Activated T-helper 1 cell treated with anti-CD3 and anti-CD28 coated beads, Interleukin-12 subunit alpha, Interleukin-12 subunit beta, Interleukin-2, Interleukin-4 antibody, amounts not matched to agents 30 ng/mL and 10 ng/mL and 1 ng/mL, durations not matched to agents 14 hours and 24 hours and 36 hours (primary cell): ENCODE measurements at regions not wholly inside any gene's neighbourhood (a gene's known extent, or its start where the extent isn't known, plus 50 kb on each side); places are given as distances from the start of the nearest gene placed in this dataset.
"Not testable (repeated sequence)": the region's sequence is repeated elsewhere in the genome, so short reads cannot be mapped to it uniquely, and the experiment has no call there.

Experiments used
- DNase-seq: peaks from one replicate; pipeline ENCODE4 v3.0.0; 2021; ENCODE audit warnings: low spot score
- H3K27ac Mint-ChIP-seq: one replicate; pipeline ENCODE4 v1.8.0; 2021; ENCODE audit warnings: mild to moderate bottlenecking, mixed read lengths
- H3K27me3 Mint-ChIP-seq: one replicate; pipeline ENCODE4 v1.8.0; 2022; ENCODE audit warnings: mild to moderate bottlenecking, moderate library complexity, mixed read lengths; ENCODE audit not compliant: insufficient read depth
- H3K36me3 Mint-ChIP-seq: one replicate; pipeline ENCODE4 v1.8.0; 2021; ENCODE audit warnings: low read depth, mixed read lengths
- H3K4me1 Mint-ChIP-seq: one replicate; pipeline ENCODE4 v1.8.0; 2021; ENCODE audit warnings: low read depth, mixed read lengths
- H3K4me3 Mint-ChIP-seq: one replicate; pipeline ENCODE4 v1.8.0; 2021; ENCODE audit warnings: mild to moderate bottlenecking, moderate library complexity, mixed read lengths
- H3K9me3 Mint-ChIP-seq: one replicate; pipeline ENCODE4 v1.8.0; 2021; ENCODE audit warnings: mixed read lengths
- intact Hi-C: fragments of 100-400 bp; cut with micrococcal nuclease; formaldehyde crosslinking; loops from one replicate; pipeline ENCODE4 v1.15.1; 2024

DNA sequence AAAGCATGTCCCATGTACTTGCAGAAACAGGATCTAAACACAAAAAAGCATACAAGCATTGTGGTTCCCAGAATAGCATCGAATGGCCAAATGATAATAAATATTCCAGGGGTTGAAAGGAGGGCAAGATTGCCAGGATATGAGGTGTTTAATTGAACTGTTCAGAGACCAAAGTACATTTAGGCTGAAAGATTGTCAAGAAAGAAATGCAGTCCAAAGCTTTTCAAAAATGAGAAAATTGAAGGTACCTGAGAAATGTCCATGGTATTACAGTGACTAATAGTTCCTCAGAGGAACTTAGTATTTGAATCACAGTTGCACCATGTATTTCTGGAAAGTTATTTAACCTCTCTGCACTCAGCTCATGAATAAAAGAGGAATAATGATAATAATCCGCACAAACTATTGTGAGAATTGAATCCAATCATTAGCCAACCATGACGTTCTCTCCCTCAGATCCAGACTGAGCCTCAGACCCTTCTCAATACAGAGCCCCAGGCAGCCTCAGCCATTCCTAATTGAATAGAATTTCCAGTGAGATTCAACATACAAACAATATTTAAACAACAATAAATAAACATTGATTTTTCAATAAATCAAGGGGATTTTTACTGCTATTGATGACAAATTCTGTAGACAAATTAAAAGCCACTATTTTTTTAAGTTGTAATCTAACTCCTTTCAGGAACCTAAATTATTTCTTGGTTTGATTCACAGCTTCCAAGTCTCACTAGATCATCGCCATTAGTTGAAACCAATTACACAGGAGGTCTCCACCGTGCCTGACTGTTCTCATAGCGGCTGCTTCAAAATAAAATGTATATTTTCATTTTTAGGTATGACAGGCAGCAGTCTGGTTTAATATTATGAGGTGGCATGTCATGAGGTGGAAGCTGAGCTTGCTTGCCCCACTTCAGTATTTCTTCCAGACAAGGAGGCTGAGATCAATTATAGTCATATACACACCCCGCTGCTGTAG, 144.3 kb upstream of the TENT5A start:
- peaks cover 2% of the 10 kb centered on the region for H3K27me3 Mint-ChIP-seq
- H3K27ac Mint-ChIP-seq: no peak overlapping the region
- no peak for DNase-seq
- H3K36me3 Mint-ChIP-seq: no peaks in the 10 kb centered on the region
- H3K9me3 Mint-ChIP-seq: no peaks in the 10 kb centered on the region
- intact Hi-C loops: no loop called here
- no peaks in the 10 kb centered on the region for H3K4me1 Mint-ChIP-seq
- H3K4me3 Mint-ChIP-seq: no peak overlapping the region

DNA sequence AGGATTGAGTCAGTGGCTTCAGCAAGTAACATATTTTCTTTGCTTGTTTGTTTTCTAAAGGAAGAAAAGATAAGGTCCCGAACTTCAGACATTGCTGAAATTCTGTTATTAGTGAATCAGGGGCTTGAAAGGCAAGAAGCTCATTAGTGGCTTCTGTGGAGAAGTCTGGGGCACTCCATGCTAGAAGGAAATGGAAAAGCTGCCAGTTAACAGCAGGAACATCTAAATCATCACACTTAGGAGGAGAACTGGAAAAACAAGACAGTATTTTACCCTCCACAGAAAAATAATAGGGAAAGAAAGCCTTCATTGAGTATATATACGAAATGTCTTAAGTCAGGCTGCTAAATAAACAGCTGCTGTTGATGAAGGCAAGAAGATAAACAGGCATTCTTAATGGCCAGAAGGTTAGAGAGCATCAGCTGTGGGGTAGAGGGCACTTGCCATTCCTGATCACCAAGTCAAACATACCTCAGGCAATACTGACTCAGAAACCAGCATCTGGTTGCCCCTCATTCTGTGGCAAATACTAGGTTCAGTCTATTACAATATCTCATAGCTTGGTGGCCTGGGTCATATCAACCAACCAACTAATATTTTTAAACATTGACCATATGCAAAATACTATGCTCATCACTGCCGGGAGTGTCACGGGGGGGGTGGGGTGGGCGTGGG, 143.2 kb upstream of the TENT5A start:
- no peaks in the 10 kb centered on the region for H3K4me1 Mint-ChIP-seq
- H3K9me3 Mint-ChIP-seq: no peaks in the 10 kb centered on the region
- no peaks in the 10 kb centered on the region for H3K36me3 Mint-ChIP-seq
- DNase-seq: no peak
- H3K27me3 Mint-ChIP-seq: peaks cover 2% of the 10 kb centered on the region
- H3K4me3 Mint-ChIP-seq: no peak overlapping the region
- no peak overlapping the region for H3K27ac Mint-ChIP-seq
- intact Hi-C loops: no loop called here

DNA sequence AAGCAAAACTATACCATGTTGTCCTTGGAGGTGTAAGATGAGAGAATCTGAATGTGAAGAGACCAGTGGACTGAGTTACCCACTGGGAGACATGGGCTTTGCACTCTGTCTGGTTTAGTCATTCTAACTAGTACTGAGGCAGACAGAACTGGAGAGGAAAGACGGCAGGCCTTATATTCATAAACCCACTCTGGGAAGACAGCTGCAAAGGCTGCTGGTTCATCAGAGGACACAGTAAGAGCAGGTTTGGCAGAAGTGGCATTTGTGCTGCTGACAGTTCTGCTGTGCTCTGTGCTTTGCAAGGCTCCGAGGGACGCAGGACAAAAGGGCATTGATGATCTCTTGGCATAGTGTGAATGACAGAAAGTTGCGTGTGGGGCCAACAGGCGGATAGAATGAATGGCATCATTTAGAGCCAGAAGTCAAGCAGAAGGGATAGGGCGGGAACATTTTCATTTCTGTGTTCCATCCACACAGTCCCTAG, 142.3 kb upstream of the TENT5A start:
- Mint-ChIP-seq H3K27me3 (peaks cover 2% of the 10 kb centered on the region), H3K36me3 (no peaks in the 10 kb centered on the region)
- DNase-seq: no peak

DNA sequence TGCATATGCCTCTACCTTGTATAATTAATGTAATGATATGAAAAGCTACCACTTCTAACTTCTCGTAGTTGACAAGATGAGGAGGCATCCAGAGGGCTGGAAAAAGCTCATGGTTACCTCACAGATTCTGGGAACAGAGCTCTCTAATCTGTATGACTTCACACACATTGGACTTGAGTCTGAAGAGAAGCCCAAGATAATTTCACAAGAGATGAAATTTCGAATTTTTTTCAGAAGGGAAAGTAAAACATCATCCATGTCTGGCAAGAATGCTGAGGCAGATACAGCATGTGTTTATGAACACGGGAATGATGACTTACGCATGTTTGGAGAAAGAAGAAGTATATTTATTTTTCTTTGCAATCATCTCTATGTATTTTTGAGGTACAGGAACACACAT, 141.8 kb upstream of the TENT5A start:
- H3K36me3 Mint-ChIP-seq: no peaks in the 10 kb centered on the region
- H3K27ac Mint-ChIP-seq: no peak overlapping the region
- no peaks in the 10 kb centered on the region for H3K9me3 Mint-ChIP-seq
- intact Hi-C loops: no loop called here
- H3K27me3 Mint-ChIP-seq: peaks cover 2% of the 10 kb centered on the region
- no peak overlapping the region for H3K4me3 Mint-ChIP-seq
- no peaks in the 10 kb centered on the region for H3K4me1 Mint-ChIP-seq
- DNase-seq: no peak

More for the DNA sequence above, 142.3 kb upstream of the TENT5A start:
- H3K4me3 Mint-ChIP-seq: no peak overlapping the region
- H3K4me1 Mint-ChIP-seq: no peaks in the 10 kb centered on the region
- H3K9me3 Mint-ChIP-seq: no peaks in the 10 kb centered on the region
- H3K27ac Mint-ChIP-seq: no peak overlapping the region
- intact Hi-C loops: no loop called here

GRCh38 chr6:81892891-81893290, 140.4 kb upstream of the TENT5A start:
- Mint-ChIP-seq H3K36me3 (no peaks in the 10 kb centered on the region), H3K9me3 (no peaks in the 10 kb centered on the region), H3K4me1 (no peaks in the 10 kb centered on the region), H3K27me3 (peaks cover 2% of the 10 kb centered on the region), H3K4me3 (no peak overlapping the region), H3K27ac (no peak overlapping the region)
- intact Hi-C loops: no loop called here
- no peak for DNase-seq

GRCh38 chr6:81891874-81892273, 139.4 kb upstream of the TENT5A start:
- no peak for DNase-seq
- Mint-ChIP-seq H3K27ac (no peak overlapping the region), H3K4me3 (no peak overlapping the region), H3K36me3 (no peaks in the 10 kb centered on the region), H3K27me3 (peaks cover 2% of the 10 kb centered on the region), H3K4me1 (no peaks in the 10 kb centered on the region), H3K9me3 (no peaks in the 10 kb centered on the region)
- intact Hi-C loops: no loop called here

GRCh38 chr6:81890846-81891245, 138.4 kb upstream of the TENT5A start:
- Mint-ChIP-seq H3K9me3 (no peaks in the 10 kb centered on the region), H3K4me3 (no peak overlapping the region), H3K36me3 (no peaks in the 10 kb centered on the region), H3K4me1 (no peaks in the 10 kb centered on the region), H3K27ac (no peak overlapping the region), H3K27me3 (peaks cover 2% of the 10 kb centered on the region)
- no peak for DNase-seq
- intact Hi-C loops: no loop called here

GRCh38 chr6:81889377-81890053, 137.0 kb upstream of the TENT5A start:
- Mint-ChIP-seq H3K27ac (no peak overlapping the region), H3K4me1 (no peaks in the 10 kb centered on the region), H3K9me3 (no peaks in the 10 kb centered on the region), H3K4me3 (no peak overlapping the region), H3K27me3 (peaks cover 2% of the 10 kb centered on the region), H3K36me3 (no peaks in the 10 kb centered on the region)
- no peak for DNase-seq
- intact Hi-C loops: no loop called here

- not testable (repeated sequence) for H3K27me3 Mint-ChIP-seq, H3K4me1 Mint-ChIP-seq
Measured at GRCh38 chr6:81886909-81887308, 134.4 kb upstream of the TENT5A start.

GRCh38 chr6:81886157-81886556, 133.7 kb upstream of the TENT5A start:
- H3K4me1 Mint-ChIP-seq: no peaks in the 10 kb centered on the region
- H3K4me3 Mint-ChIP-seq: no peak overlapping the region
- H3K36me3 Mint-ChIP-seq: no peaks in the 10 kb centered on the region
- intact Hi-C loops: no loop called here
- H3K27me3 Mint-ChIP-seq: no peaks in the 10 kb centered on the region
- no peaks in the 10 kb centered on the region for H3K9me3 Mint-ChIP-seq
- no peak overlapping the region for H3K27ac Mint-ChIP-seq
- DNase-seq: no peak

More at GRCh38 chr6:81886909-81887308, 134.4 kb upstream of the TENT5A start:
- H3K27ac Mint-ChIP-seq, H3K9me3 Mint-ChIP-seq, H3K36me3 Mint-ChIP-seq, H3K4me3 Mint-ChIP-seq, intact Hi-C loops, DNase-seq: not testable (repeated sequence)

- Mint-ChIP-seq H3K27ac (no peak overlapping the region), H3K36me3 (no peaks in the 10 kb centered on the region), H3K9me3 (no peaks in the 10 kb centered on the region), H3K4me3 (no peak overlapping the region), H3K4me1 (no peaks in the 10 kb centered on the region), H3K27me3 (no peaks in the 10 kb centered on the region)
- intact Hi-C loops: no loop called here
- no peak for DNase-seq
Measured at GRCh38 chr6:81881660-81882059, 129.2 kb upstream of the TENT5A start.

DNA sequence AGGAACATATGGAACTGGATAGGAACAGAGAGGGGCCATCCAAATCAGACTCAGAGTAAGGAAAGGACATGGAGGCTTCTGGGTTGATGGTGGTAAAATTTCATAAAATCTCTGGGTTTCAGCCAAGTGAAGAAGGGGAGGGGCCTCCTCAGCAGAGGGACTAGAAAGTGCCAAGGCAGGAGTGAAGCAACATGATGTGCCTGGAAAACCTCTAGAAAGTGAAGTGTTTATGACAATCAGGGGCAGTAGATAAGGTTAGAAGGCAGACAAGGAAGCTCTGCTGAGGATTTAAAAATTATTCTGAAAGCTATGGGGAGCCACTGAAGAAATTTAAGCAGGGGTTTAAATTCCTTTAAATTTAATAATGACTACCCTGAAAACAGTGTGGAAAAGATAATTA, 126.0 kb upstream of the TENT5A start:
- no peak for DNase-seq
- Mint-ChIP-seq H3K36me3 (no peaks in the 10 kb centered on the region), H3K27me3 (no peaks in the 10 kb centered on the region), H3K4me1 (no peaks in the 10 kb centered on the region), H3K4me3 (no peak overlapping the region), H3K9me3 (no peaks in the 10 kb centered on the region), H3K27ac (no peak overlapping the region)
- intact Hi-C loops: no loop called here

GRCh38 chr6:81876971-81877370, 124.5 kb upstream of the TENT5A start:
- H3K4me1 Mint-ChIP-seq: no peaks in the 10 kb centered on the region
- H3K27me3 Mint-ChIP-seq: no peaks in the 10 kb centered on the region
- H3K4me3 Mint-ChIP-seq: no peak overlapping the region
- no peak for DNase-seq
- peaks cover 8% of the 10 kb centered on the region for H3K9me3 Mint-ChIP-seq
- no peaks in the 10 kb centered on the region for H3K36me3 Mint-ChIP-seq
- intact Hi-C loops: no loop called here
- H3K27ac Mint-ChIP-seq: no peak overlapping the region
